Loucy (cell line): ENCODE measurements at regions not wholly inside any gene's neighbourhood (a gene's known extent, or its start where the extent isn't known, plus 50 kb on each side); places are given as distances from the start of the nearest gene placed in this dataset.

Experiments
- EZH2phosphoT487 ChIP-seq: fragments of 200-600 bp; IDR thresholded peaks from 2 replicates; pipeline ENCODE4 v1.6.1; 2018; ENCODE audit warnings: antibody characterized with exemption, mild to moderate bottlenecking, moderate library complexity, borderline replicate concordance
- TF ChIP-seq, protein P1 (sequence below): fragments of 200-600 bp; sonication (generic); conservative IDR thresholded peaks from 2 replicates; pipeline ENCODE4 v1.5.1; 2014; ENCODE audit warnings: mild to moderate bottlenecking, antibody characterized with exemption, low read length

DNA sequence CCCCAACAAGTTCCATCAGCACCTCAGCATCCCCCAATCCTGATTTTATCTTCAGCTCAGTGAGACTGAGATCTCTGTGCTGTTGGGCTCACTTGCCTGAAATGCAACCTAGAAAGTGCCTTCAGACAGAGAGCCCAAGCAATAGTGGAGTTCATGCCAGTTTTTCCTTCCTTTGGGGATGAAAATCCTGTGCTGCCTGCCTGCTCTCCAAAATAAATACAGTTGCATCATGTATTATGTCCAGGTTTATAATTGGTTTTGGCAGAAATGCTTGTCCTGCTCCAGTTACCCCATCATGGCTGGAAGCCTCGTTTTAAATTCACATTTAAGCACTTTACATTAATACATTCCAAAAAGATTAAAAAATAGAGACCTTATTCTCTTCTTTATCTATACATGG lies 1865.5 kb upstream of the TENM3 start:
- TF ChIP-seq EZH2phosphoT487: no peak
- TF ChIP-seq, protein P1, sequence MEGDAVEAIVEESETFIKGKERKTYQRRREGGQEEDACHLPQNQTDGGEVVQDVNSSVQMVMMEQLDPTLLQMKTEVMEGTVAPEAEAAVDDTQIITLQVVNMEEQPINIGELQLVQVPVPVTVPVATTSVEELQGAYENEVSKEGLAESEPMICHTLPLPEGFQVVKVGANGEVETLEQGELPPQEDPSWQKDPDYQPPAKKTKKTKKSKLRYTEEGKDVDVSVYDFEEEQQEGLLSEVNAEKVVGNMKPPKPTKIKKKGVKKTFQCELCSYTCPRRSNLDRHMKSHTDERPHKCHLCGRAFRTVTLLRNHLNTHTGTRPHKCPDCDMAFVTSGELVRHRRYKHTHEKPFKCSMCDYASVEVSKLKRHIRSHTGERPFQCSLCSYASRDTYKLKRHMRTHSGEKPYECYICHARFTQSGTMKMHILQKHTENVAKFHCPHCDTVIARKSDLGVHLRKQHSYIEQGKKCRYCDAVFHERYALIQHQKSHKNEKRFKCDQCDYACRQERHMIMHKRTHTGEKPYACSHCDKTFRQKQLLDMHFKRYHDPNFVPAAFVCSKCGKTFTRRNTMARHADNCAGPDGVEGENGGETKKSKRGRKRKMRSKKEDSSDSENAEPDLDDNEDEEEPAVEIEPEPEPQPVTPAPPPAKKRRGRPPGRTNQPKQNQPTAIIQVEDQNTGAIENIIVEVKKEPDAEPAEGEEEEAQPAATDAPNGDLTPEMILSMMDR: no peak
